ENCODE measurements at regions not wholly inside any gene's neighbourhood (a gene's known extent, or its start where the extent isn't known, plus 50 kb on each side); places are given as distances from the start of the nearest gene placed in this dataset.
"Not testable (repeated sequence)": the region's sequence is repeated elsewhere in the genome, so short reads cannot be mapped to it uniquely, and the experiment has no call there.

- H3K4me1 ChIP-seq: no peaks in the 10 kb centered on the region
- 84 to 85% methylated on average over 3 of the region's 3 CpGs for WGBS, 2 donors
- intact Hi-C loops (cut with DNase I): no loop called here
- H3K4me3 ChIP-seq: no peak overlapping the region
- TF ChIP-seq CTCF (IDR thresholded peaks at IDR 0.05) (no peak), POLR2A (IDR thresholded peaks at IDR 0.05) (no peak), POLR2AphosphoS5 (IDR thresholded peaks at IDR 0.05) (no peak), EP300 (IDR thresholded peaks at IDR 0.05) (no peak)
- H3K27ac ChIP-seq: no peak overlapping the region
- no peak for DNase-seq
- H3K9me3 ChIP-seq: peaks cover 0 to 2% (median 0%) of the 10 kb centered on the region in 4 donors
- no peaks in the 10 kb centered on the region for H3K27me3 ChIP-seq
- H3K36me3 ChIP-seq: no peaks in the 10 kb centered on the region
Observed at GRCh38 chr4:18439311-18439710, 417.8 kb upstream of the LCORL start.

DNA sequence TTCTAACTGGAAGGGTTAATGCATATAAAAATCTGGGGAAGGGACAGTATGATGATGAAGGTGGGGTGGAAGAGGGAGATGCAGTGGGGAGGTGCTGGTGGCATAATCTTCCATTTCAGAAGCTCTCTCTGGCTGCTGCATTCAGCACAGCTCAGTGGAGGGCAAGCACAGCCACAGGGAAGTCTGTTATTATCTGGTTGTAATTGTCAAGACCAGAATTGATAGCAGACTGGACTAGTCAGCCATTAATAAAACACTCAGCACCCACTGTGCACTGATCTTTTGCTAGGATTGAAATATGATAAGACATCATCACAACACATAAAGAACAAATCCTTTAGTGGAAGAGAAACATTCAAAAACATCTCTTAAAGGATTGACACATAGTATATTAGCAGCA, 414.2 kb upstream of the LCORL start:
- Histone ChIP-seq H3K9me3 (peaks cover 0 to 2% (median 0%) of the 10 kb centered on the region in 4 donors), H3K27me3 (no peaks in the 10 kb centered on the region), H3K36me3 (no peaks in the 10 kb centered on the region), H3K4me3 (no peak overlapping the region), H3K27ac (no peak overlapping the region), H3K4me1 (no peaks in the 10 kb centered on the region)
- intact Hi-C loops (cut with DNase I): no loop called here
- TF ChIP-seq POLR2A (IDR thresholded peaks at IDR 0.05) (no peak), EP300 (IDR thresholded peaks at IDR 0.05) (no peak), CTCF (IDR thresholded peaks at IDR 0.05) (no peak), POLR2AphosphoS5 (IDR thresholded peaks at IDR 0.05) (no peak)
- DNase-seq: no peak

DNA sequence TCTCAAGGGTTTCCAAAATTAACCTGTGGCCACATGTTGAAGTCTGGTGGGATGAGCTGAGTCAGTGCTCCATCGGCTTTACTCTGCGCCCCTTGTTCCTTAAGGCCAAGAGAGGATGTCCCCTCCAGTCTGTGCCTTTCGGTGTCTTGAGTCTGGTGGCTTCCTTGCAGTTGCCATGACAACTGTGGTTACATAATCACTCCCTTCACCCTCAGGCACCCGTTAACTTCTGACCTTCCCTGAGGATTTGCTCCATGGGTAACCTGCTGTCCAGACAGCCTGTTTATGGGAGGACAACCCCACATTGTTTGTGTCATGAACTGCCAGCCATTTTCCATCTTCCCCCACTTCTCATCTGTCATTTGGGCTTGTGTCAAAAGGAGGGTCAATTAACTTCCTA, 401.1 kb upstream of the LCORL start:
- TF ChIP-seq POLR2AphosphoS5 (IDR thresholded peaks at IDR 0.05) (no peak), CTCF (IDR thresholded peaks at IDR 0.05) (no peak), POLR2A (IDR thresholded peaks at IDR 0.05) (no peak), EP300 (IDR thresholded peaks at IDR 0.05) (no peak)
- Histone ChIP-seq H3K27me3 (no peaks in the 10 kb centered on the region), H3K4me1 (no peaks in the 10 kb centered on the region), H3K36me3 (no peaks in the 10 kb centered on the region), H3K27ac (no peak overlapping the region), H3K4me3 (no peak overlapping the region), H3K9me3 (no peaks in the 10 kb centered on the region)
- 70 to 77% methylated on average over 4 of the region's 4 CpGs for WGBS, 2 donors
- DNase-seq: no peak
- intact Hi-C loops (cut with DNase I): no loop called here

- H3K4me1 ChIP-seq: no peaks in the 10 kb centered on the region
- intact Hi-C loops (cut with DNase I): no loop called here
- no peaks in the 10 kb centered on the region for H3K27me3 ChIP-seq
- no peak for TF ChIP-seq EP300 (IDR thresholded peaks at IDR 0.05)
- H3K4me3 ChIP-seq: no peak overlapping the region
- DNase-seq: no peak
- no peaks in the 10 kb centered on the region for H3K9me3 ChIP-seq
- WGBS, 2 donors: 22 to 65% methylated on average over 2 of the region's 2 CpGs
- H3K36me3 ChIP-seq: no peaks in the 10 kb centered on the region
- no peak overlapping the region for H3K27ac ChIP-seq
Observed at GRCh38 chr4:18421519-18421918, 400.0 kb upstream of the LCORL start.

- 88 to 89% methylated on average over 3 of the region's 3 CpGs for WGBS, 2 donors
- DNase-seq: no peak
Observed at GRCh38 chr4:18419780-18420179, 398.2 kb upstream of the LCORL start.

DNA sequence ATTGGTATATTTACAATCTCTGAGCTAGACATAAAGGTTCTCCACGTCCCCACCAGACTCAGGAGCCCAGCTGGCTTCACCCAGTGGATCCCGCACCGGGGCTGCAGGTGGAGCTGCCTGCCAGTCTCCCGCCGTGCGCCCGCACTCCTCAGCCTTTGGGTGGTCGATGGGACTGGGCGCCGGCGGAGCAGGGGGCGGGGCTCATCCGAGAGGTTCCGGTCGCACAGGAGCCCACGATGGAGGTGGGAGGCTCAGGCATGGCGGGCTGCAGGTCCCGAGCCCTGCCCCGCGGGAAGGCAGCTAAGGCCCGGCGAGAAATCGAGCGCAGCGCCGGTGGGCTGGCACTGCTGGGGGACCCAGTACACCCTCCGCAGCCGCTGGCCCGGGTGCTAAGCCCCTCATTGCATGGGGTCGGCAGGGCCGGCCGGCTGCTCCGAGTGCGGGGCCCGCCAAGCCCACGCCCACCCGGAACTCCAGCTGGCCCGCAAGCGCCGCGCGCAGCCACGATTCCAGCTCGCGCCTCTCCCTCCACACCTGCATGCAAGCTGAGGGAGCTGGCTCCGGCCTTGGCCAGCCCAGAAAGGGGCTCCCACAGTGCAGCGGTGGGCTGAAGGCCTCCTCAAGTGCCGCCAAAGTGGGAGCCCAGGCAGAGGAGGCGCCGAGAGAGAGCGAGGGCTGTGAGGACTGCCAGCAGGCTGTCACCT, 396.8 kb upstream of the LCORL start:
- H3K36me3 ChIP-seq; DNase-seq; H3K4me1 ChIP-seq; H3K27ac ChIP-seq; H3K27me3 ChIP-seq; intact Hi-C loops (cut with DNase I); H3K9me3 ChIP-seq; H3K4me3 ChIP-seq: not testable (repeated sequence)
- 87 to 91% methylated on average over 51 of the region's 51 CpGs for WGBS, 2 donors

More at GRCh38 chr4:18419780-18420179, 398.2 kb upstream of the LCORL start:
- Histone ChIP-seq H3K4me3 (no peak overlapping the region), H3K27me3 (no peaks in the 10 kb centered on the region), H3K9me3 (no peaks in the 10 kb centered on the region), H3K4me1 (no peaks in the 10 kb centered on the region), H3K27ac (no peak overlapping the region), H3K36me3 (no peaks in the 10 kb centered on the region)
- TF ChIP-seq EP300 (IDR thresholded peaks at IDR 0.05) (no peak), CTCF (IDR thresholded peaks at IDR 0.05) (no peak), POLR2A (IDR thresholded peaks at IDR 0.05) (no peak), POLR2AphosphoS5 (IDR thresholded peaks at IDR 0.05) (no peak)
- intact Hi-C loops (cut with DNase I): no loop called here

DNA sequence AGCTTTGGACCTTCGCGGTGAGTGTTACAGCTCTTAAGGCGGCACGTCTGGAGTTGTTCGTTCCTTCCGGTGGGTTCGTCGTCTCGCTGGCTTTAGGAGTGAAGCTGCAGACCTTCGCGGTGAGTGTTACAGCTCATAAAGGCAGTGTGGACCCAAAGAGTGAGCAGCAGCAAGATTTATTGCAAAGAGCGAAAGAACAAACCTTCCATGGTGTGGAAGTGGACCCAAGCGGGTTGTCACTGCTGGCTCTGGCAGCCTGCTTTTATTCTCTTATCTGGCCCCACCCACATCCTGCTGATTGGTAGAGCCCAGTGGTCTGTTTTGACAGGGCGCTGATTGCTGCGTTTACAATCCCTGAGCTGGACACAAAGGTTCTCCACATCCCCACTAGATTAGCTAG, 396.1 kb upstream of the LCORL start:
- H3K27me3 ChIP-seq; intact Hi-C loops (cut with DNase I); H3K9me3 ChIP-seq; H3K4me1 ChIP-seq; DNase-seq; H3K4me3 ChIP-seq; H3K36me3 ChIP-seq; H3K27ac ChIP-seq: not testable (repeated sequence)
- 94 to 95% methylated on average over 15 of the region's 15 CpGs for WGBS, 2 donors

Data from sigmoid colon (tissue), 6 donors.